ENCODE measurements at regions not wholly inside any gene's neighbourhood (a gene's known extent, or its start where the extent isn't known, plus 50 kb on each side); places are given as distances from the start of the nearest gene placed in this dataset.

DNA sequence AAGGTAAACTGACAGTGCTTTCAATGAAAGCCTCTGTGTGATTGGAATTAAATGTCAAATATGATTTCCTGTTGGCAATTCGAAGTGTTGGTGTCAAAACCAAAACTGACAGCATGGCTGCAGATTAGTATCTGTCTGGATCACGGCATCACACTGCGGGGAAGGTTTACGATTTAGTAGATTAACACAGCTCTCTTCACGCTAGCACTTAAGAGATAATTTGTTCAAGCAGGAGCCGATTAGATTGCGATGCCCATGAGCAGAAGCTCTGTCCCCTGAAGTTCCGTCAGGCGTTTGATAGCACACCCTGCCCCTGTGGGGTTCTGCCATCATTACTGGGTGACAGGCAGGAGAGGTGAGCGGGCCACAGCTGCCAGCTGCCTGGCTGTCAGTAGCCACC is 279.5 kb upstream of the AUTS2 start:
- in situ Hi-C loops (cut with MboI; ENCODE audit: low sequenced_read_pairs) = no loop called here
- H2BK120ac ChIP-seq (ENCODE audit: low read depth, low read length) = no peak overlapping the region
- H3K9me1 ChIP-seq (ENCODE audit: insufficient read depth, low read length) = no peaks in the 10 kb centered on the region
- H3K4ac ChIP-seq (ENCODE audit: low read depth, low read length) = no peak overlapping the region
- CTCF ChIA-PET = no interaction called here
- dilution Hi-C loops (cut with HindIII; ENCODE audit: low sequenced_read_pairs, unreplicated experiment) = no loop called here
- intact Hi-C loops (cut with micrococcal nuclease) = no loop called here
- no peak overlapping the region for H4K5ac ChIP-seq (ENCODE audit: low read depth, low read length)
- H3K4me1 ChIP-seq (ENCODE audit: control insufficient read depth, insufficient read depth, low read length) = no peaks in the 10 kb centered on the region
- H4K8ac ChIP-seq (ENCODE audit: low read depth in 2 of 2, low read length in 2 of 2) = no peak overlapping the region
- no peak overlapping the region for H3K18ac ChIP-seq (ENCODE audit: low read depth, low read length)
- POLR2A ChIA-PET (ENCODE audit: unreplicated experiment) = no interaction called here
- H2AFZ ChIP-seq (replicated peaks; ENCODE audit: low read length, poor library complexity) = no peak overlapping the region
- DNase-seq (no peak), ATAC-seq (ENCODE audit: low read depth) (no peak)
- H3K4me3 ChIP-seq (ENCODE audit: insufficient read depth, low read depth, low read length) = no peak overlapping the region
- no peak overlapping the region for H3K4me2 ChIP-seq (ENCODE audit: low read depth, low read length)
- BruUV-seq (replicated peaks) = no TSS peak
- peaks cover 20% of the 10 kb centered on the region for H3K9me3 ChIP-seq (ENCODE audit: control insufficient read depth, insufficient read depth, low read length)
- H3K14ac ChIP-seq (replicated peaks; ENCODE audit: low read depth, low read length) = no peak overlapping the region
- H3K56ac ChIP-seq (ENCODE audit: extremely low read depth, insufficient read depth, low read length) = no peak overlapping the region
- H2BK15ac ChIP-seq (ENCODE audit: low read depth, low read length) = no peak overlapping the region
- H2AK9ac ChIP-seq (replicated peaks; ENCODE audit: low read depth, low read length, poor library complexity) = no peak overlapping the region
- H2AK5ac ChIP-seq (ENCODE audit: low read depth, low read length) = no peak overlapping the region
- no peak overlapping the region for H3K27ac ChIP-seq (ENCODE audit: insufficient read depth, low read length)
- H2BK20ac ChIP-seq (ENCODE audit: low read depth, low read length) = no peak overlapping the region
- no peaks in the 10 kb centered on the region for H3K36me3 ChIP-seq (ENCODE audit: control insufficient read depth, insufficient read depth, low read length)
- no peak overlapping the region for H3K9ac ChIP-seq (ENCODE audit: low read depth, low read length)
- H4K91ac ChIP-seq (ENCODE audit: insufficient read depth, low read depth, low read length) = no peak overlapping the region
- no peaks in the 10 kb centered on the region for H4K20me1 ChIP-seq (ENCODE audit: insufficient read depth, low read length)
- no peaks in the 10 kb centered on the region for H3K27me3 ChIP-seq (ENCODE audit: control insufficient read depth, insufficient read depth, low read length)
- H2BK5ac ChIP-seq (ENCODE audit: low read depth, low read length, poor library complexity, severe bottlenecking) = no peak overlapping the region
- TF ChIP-seq, protein P1, sequence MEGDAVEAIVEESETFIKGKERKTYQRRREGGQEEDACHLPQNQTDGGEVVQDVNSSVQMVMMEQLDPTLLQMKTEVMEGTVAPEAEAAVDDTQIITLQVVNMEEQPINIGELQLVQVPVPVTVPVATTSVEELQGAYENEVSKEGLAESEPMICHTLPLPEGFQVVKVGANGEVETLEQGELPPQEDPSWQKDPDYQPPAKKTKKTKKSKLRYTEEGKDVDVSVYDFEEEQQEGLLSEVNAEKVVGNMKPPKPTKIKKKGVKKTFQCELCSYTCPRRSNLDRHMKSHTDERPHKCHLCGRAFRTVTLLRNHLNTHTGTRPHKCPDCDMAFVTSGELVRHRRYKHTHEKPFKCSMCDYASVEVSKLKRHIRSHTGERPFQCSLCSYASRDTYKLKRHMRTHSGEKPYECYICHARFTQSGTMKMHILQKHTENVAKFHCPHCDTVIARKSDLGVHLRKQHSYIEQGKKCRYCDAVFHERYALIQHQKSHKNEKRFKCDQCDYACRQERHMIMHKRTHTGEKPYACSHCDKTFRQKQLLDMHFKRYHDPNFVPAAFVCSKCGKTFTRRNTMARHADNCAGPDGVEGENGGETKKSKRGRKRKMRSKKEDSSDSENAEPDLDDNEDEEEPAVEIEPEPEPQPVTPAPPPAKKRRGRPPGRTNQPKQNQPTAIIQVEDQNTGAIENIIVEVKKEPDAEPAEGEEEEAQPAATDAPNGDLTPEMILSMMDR (conservative IDR thresholded peaks at IDR 0.05; ENCODE audit: low read depth, low read length) = no peak
- TF ChIP-seq MAZ (IDR thresholded peaks at IDR 0.05; ENCODE audit: borderline replicate concordance, low read depth, low read length) (no peak), BHLHE40 (IDR thresholded peaks at IDR 0.05; ENCODE audit: low read depth, low read length) (no peak), RFX5 (IDR thresholded peaks at IDR 0.05; ENCODE audit: low read depth, low read length) (no peak), MAFK (IDR thresholded peaks at IDR 0.05; ENCODE audit: low read depth, low read length) (no peak), FOS (IDR thresholded peaks at IDR 0.05; ENCODE audit: low read depth, low read length) (no peak), CHD1 (IDR thresholded peaks at IDR 0.05; ENCODE audit: low read depth, low read length) (no peak), RAD21 (IDR thresholded peaks at IDR 0.05; ENCODE audit: low read length) (no peak), NFE2L2 (IDR thresholded peaks at IDR 0.05; ENCODE audit: low read depth, low read length) (no peak), MXI1 (IDR thresholded peaks at IDR 0.05; ENCODE audit: borderline replicate concordance, low read depth, low read length) (no peak), POLR2A (IDR thresholded peaks at IDR 0.05; ENCODE audit: low read depth, low read length) (no peak), SMC3 (IDR thresholded peaks at IDR 0.05; ENCODE audit: low read depth, low read length) (no peak), CEBPB (IDR thresholded peaks at IDR 0.05; ENCODE audit: low read depth, low read length) (no peak)
- TF ChIP-seq, protein P2, sequence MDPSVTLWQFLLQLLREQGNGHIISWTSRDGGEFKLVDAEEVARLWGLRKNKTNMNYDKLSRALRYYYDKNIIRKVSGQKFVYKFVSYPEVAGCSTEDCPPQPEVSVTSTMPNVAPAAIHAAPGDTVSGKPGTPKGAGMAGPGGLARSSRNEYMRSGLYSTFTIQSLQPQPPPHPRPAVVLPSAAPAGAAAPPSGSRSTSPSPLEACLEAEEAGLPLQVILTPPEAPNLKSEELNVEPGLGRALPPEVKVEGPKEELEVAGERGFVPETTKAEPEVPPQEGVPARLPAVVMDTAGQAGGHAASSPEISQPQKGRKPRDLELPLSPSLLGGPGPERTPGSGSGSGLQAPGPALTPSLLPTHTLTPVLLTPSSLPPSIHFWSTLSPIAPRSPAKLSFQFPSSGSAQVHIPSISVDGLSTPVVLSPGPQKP (IDR thresholded peaks at IDR 0.05; ENCODE audit: borderline replicate concordance, low read depth, low read length) = no peak
- TF ChIP-seq, protein P3, sequence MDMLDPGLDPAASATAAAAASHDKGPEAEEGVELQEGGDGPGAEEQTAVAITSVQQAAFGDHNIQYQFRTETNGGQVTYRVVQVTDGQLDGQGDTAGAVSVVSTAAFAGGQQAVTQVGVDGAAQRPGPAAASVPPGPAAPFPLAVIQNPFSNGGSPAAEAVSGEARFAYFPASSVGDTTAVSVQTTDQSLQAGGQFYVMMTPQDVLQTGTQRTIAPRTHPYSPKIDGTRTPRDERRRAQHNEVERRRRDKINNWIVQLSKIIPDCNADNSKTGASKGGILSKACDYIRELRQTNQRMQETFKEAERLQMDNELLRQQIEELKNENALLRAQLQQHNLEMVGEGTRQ (IDR thresholded peaks at IDR 0.05; ENCODE audit: low read depth, low read length) = no peak
- H3K79me1 ChIP-seq (ENCODE audit: low read depth in 1 of 2, low read length in 2 of 2) = no peaks in the 10 kb centered on the region
- H3K23ac ChIP-seq (ENCODE audit: low read depth, low read length) = no peak overlapping the region
- WGBS, 2 experiments (ENCODE audit: extremely low coverage in 2 of 2, insufficient read length in 1 of 2) = 36% methylated on average over 3 of the region's 10 CpGs; no CpG with 5 or more reads in 1 of the 2 experiments

All from IMR-90 (cell line).